ENCODE measurements at regions not wholly inside any gene's neighbourhood (a gene's known extent, or its start where the extent isn't known, plus 50 kb on each side); places are given as distances from the start of the nearest gene placed in this dataset.

GRCh38 chr4:53646795-53647194 lies 55.5 kb upstream of the LNX1 start:
- H3K4me1 ChIP-seq = peaks cover 7 to 11% of the 10 kb centered on the region in 2 donors
- peak; percentile 17 for ATAC-seq
- H3K27ac ChIP-seq = no peak overlapping the region
- no peak for DNase-seq
- H3K4me3 ChIP-seq = no peak overlapping the region
- intact Hi-C loops (cut with DNase I) = no loop called here
- no peaks in the 10 kb centered on the region for H3K27me3 ChIP-seq
- TF ChIP-seq CTCF (IDR thresholded peaks at IDR 0.05) = no peak
- H3K36me3 ChIP-seq = no peaks in the 10 kb centered on the region
- H3K9me3 ChIP-seq = no peaks in the 10 kb centered on the region

GRCh38 chr4:53645108-53645507 lies 53.8 kb upstream of the LNX1 start:
- no peaks in the 10 kb centered on the region for H3K9me3 ChIP-seq
- peak overlapping the region in 1 of 2 donors; percentile 19 for H3K27ac ChIP-seq
- H3K4me3 ChIP-seq = no peak overlapping the region
- H3K27me3 ChIP-seq = no peaks in the 10 kb centered on the region
- peaks cover 7% of the 10 kb centered on the region in 2 donors for H3K4me1 ChIP-seq
- intact Hi-C loops (cut with DNase I) = no loop called here
- no peaks in the 10 kb centered on the region for H3K36me3 ChIP-seq
- no peak for ATAC-seq
- DNase-seq = no peak
- TF ChIP-seq CTCF (IDR thresholded peaks at IDR 0.05) = no peak

GRCh38 chr4:53644607-53645006 lies 53.3 kb upstream of the LNX1 start:
- TF ChIP-seq CTCF (IDR thresholded peaks at IDR 0.05) = no peak
- Histone ChIP-seq H3K4me3 (no peak overlapping the region), H3K4me1 (peaks cover 7% of the 10 kb centered on the region in 2 donors), H3K27ac (peak overlapping the region in 1 of 2 donors; percentile 19), H3K36me3 (no peaks in the 10 kb centered on the region), H3K9me3 (no peaks in the 10 kb centered on the region), H3K27me3 (no peaks in the 10 kb centered on the region)
- peak in 2 of 4 donors; percentile 51 to 61 for DNase-seq
- intact Hi-C loops (cut with DNase I) = no loop called here
- peak; percentile 78 for ATAC-seq

All from left lung (tissue), 4 donors.